ENCODE measurements at regions not wholly inside any gene's neighbourhood (a gene's known extent, or its start where the extent isn't known, plus 50 kb on each side); places are given as distances from the start of the nearest gene placed in this dataset.
"Not testable (repeated sequence)": the region's sequence is repeated elsewhere in the genome, so short reads cannot be mapped to it uniquely, and the experiment has no call there.

DNA sequence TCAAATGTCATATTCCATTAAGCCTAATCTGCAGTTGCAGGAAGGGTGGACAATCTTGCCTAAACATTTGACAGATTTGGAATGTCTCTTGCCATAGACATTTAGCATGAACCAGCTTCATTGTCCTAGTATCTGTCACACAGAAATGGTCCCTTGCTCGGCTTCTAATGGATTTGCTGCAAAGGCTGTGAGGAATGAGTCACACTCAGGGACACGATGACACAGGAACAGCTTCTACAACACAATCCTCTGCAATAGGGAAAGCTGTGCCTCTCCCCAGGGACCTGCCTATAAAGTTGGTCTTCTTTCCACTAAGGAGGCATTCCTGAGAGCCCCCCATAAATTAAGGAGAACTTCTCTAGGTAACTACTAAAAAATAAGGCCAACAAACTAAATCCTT is 155.1 kb upstream of the L3MBTL4 start:
- Histone ChIP-seq H3K4me3 (no peak overlapping the region), H3K9me3 (ENCODE audit: low read depth) (no peaks in the 10 kb centered on the region), H3K27ac (no peak overlapping the region), H3K4me1 (ENCODE audit: low read depth) (peaks cover 7% of the 10 kb centered on the region), H3K27me3 (no peaks in the 10 kb centered on the region), H3K36me3 (no peaks in the 10 kb centered on the region)
- no peak for DNase-seq (ENCODE audit: low read depth in 1 of 2, low spot score in 1 of 2)
- TF ChIP-seq, protein P1, sequence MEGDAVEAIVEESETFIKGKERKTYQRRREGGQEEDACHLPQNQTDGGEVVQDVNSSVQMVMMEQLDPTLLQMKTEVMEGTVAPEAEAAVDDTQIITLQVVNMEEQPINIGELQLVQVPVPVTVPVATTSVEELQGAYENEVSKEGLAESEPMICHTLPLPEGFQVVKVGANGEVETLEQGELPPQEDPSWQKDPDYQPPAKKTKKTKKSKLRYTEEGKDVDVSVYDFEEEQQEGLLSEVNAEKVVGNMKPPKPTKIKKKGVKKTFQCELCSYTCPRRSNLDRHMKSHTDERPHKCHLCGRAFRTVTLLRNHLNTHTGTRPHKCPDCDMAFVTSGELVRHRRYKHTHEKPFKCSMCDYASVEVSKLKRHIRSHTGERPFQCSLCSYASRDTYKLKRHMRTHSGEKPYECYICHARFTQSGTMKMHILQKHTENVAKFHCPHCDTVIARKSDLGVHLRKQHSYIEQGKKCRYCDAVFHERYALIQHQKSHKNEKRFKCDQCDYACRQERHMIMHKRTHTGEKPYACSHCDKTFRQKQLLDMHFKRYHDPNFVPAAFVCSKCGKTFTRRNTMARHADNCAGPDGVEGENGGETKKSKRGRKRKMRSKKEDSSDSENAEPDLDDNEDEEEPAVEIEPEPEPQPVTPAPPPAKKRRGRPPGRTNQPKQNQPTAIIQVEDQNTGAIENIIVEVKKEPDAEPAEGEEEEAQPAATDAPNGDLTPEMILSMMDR (IDR thresholded peaks at IDR 0.05; ENCODE audit: low read depth, low read length), result no peak

DNA sequence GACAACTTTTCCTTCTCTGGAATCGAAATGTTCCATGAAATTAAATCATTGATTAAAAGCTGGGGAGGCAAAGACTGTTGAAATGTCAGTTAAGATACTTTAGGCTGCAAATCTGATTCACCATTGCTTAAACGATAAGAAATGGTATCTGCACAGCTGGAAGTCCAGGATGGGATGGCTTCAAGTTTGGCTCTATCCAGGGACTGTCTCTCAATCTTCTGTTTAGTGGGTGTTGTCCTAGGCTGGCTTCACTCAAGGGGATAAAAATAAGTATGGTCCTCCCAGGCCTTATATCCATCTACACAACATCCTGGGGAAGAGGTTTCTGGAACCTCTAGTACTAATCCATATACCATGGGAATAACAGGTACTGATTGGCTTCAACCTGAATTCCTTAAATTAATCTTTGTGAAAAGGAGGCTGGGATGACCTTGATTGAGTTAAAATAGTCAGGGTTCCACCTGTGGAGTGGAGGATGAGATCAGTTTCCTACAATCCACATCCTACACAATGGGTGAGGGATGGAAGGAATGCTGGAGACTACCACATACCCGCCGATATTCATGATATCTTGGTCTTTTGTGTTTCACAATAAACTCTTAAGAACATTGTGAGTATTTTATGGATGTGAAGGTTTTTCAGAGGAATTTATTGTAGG is 156.0 kb upstream of the L3MBTL4 start:
- no peaks in the 10 kb centered on the region for H3K9me3 ChIP-seq (ENCODE audit: low read depth)
- DNase-seq (ENCODE audit: low read depth in 1 of 2, low spot score in 1 of 2), result no peak
- H3K36me3 ChIP-seq, result no peaks in the 10 kb centered on the region
- peaks cover 7% of the 10 kb centered on the region for H3K4me1 ChIP-seq (ENCODE audit: low read depth)
- H3K27me3 ChIP-seq, result no peaks in the 10 kb centered on the region
- TF ChIP-seq, protein P1 (IDR thresholded peaks at IDR 0.05; ENCODE audit: low read depth, low read length), result no peak
- no peak overlapping the region for H3K27ac ChIP-seq
- H3K4me3 ChIP-seq, result no peak overlapping the region

DNA sequence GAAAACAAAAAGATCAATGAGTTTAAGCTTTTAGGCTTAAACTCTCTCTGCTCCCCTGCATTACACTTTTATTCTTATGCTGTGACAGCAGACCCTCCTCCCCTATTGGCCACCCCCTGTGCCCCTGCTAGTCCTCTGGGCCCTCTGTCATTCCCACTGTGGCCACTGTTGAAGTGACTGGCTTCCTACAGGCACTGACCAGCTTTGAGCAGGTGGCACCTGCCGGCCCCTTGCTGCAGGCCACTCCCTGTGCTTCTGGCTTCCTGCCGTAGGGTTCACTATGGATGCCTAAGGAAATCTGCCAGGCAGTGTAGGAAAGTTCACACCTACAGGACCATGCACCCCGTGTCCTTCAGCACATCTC is 156.5 kb upstream of the L3MBTL4 start:
- TF ChIP-seq, protein P1 (IDR thresholded peaks at IDR 0.05; ENCODE audit: low read depth, low read length), result no peak
- Histone ChIP-seq H3K4me1 (ENCODE audit: low read depth) (peaks cover 5% of the 10 kb centered on the region), H3K27me3 (no peaks in the 10 kb centered on the region), H3K9me3 (ENCODE audit: low read depth) (no peaks in the 10 kb centered on the region), H3K27ac (no peak overlapping the region), H3K4me3 (no peak overlapping the region), H3K36me3 (no peaks in the 10 kb centered on the region)
- DNase-seq (ENCODE audit: low read depth in 1 of 2, low spot score in 1 of 2), result no peak

DNA sequence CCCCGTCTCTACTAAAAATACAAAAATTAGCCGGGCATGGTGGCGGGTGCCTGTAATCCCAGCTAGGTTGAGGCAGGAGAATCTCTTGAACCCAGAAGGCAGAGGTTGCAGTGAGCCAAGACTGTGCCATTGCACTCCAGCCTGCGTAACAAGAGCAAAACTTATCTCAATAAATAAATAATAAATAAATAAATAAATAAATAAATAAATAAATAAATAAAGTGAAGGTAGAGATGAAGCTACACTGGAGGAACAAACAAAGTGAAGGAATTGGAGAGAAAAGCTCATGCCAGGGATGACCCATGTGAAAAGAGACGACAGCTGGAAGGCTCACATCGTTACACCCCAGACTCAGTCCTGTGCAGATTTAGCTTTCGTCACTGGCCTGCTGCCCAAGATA is 157.3 kb upstream of the ARHGAP28 start:
- H3K4me1 ChIP-seq (ENCODE audit: low read depth); H3K9me3 ChIP-seq (ENCODE audit: low read depth); H3K36me3 ChIP-seq; H3K27ac ChIP-seq; H3K4me3 ChIP-seq; H3K27me3 ChIP-seq; DNase-seq (ENCODE audit: low read depth in 1 of 2, low spot score in 1 of 2): not testable (repeated sequence)

DNA sequence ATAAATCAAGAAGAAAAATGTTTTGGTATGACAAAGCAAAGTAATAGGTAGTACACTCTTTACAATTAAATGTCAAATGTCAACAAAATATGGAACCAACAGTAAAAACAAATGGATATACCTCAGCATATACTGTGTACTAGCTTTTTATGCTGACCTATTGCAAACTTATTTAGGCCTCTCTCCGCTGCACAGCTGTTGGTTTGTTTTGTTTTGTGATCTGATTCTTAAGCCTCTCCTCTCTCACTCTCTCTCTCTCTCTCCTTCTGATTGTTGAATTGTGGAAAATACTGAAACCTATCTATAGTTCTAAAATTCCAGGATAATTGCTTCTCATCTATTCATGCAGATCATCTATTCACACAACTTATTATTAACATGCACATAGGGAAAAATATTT is 154.9 kb upstream of the ARHGAP28 start:
- Histone ChIP-seq H3K4me1 (ENCODE audit: low read depth) (no peaks in the 10 kb centered on the region), H3K9me3 (ENCODE audit: low read depth) (no peaks in the 10 kb centered on the region), H3K4me3 (no peak overlapping the region), H3K36me3 (no peaks in the 10 kb centered on the region), H3K27me3 (no peaks in the 10 kb centered on the region), H3K27ac (no peak overlapping the region)
- TF ChIP-seq, protein P1 (IDR thresholded peaks at IDR 0.05; ENCODE audit: low read depth, low read length), result no peak
- DNase-seq (ENCODE audit: low read depth in 1 of 2, low spot score in 1 of 2), result no peak

DNA sequence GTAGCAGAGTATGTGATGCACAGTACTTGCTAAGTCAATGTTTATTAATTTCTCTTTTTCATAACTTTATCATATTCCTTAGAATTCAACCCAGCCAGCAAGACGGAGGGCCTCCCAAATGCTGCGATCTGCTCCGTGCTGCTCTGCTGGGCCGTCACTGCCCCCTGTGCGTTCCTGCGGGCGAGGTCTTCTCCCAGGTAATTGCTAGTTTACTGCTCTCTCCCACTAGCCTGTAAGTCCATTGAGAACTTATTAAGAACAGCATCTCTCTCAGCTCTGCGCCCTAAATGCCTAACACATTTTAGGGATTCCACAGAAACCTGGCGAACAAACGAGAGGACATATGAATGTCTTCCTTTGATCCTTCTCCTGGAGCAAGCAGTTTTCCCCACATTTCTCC is 153.6 kb upstream of the ARHGAP28 start:
- no peaks in the 10 kb centered on the region for H3K9me3 ChIP-seq (ENCODE audit: low read depth)
- H3K36me3 ChIP-seq, result no peaks in the 10 kb centered on the region
- H3K27me3 ChIP-seq, result no peaks in the 10 kb centered on the region
- H3K4me3 ChIP-seq, result no peak overlapping the region
- H3K27ac ChIP-seq, result no peak overlapping the region
- TF ChIP-seq, protein P1 (IDR thresholded peaks at IDR 0.05; ENCODE audit: low read depth, low read length), result no peak
- DNase-seq (ENCODE audit: low read depth in 1 of 2, low spot score in 1 of 2), result no peak
- no peaks in the 10 kb centered on the region for H3K4me1 ChIP-seq (ENCODE audit: low read depth)
